ENCODE measurements at regions not wholly inside any gene's neighbourhood (a gene's known extent, or its start where the extent isn't known, plus 50 kb on each side); places are given as distances from the start of the nearest gene placed in this dataset.

GRCh38 chr2:129812654-129813053, 166.8 kb upstream of the RAB6C start:
- TF ChIP-seq CTCF (IDR thresholded peaks at IDR 0.05) (no peak), POLR2A (IDR thresholded peaks at IDR 0.05) (no peak)

Data from right lobe of liver (tissue), 4 donors.